Epithelial cell of prostate (primary cell): ENCODE measurements at regions not wholly inside any gene's neighbourhood (a gene's known extent, or its start where the extent isn't known, plus 50 kb on each side); places are given as distances from the start of the nearest gene placed in this dataset.
"Not testable (repeated sequence)": the region's sequence is repeated elsewhere in the genome, so short reads cannot be mapped to it uniquely, and the experiment has no call there.

Experiments used
- DNase-seq: peaks from one replicate; pipeline ENCODE4 v3.0.0-alpha.2; 2011; ENCODE audit warnings: low read depth, low spot score
- H3K27ac ChIP-seq: fragments of 450-650 bp; 2 replicates; pipeline ENCODE4 v1.5.1; 2017; ENCODE audit warnings: mild to moderate bottlenecking

DNA sequence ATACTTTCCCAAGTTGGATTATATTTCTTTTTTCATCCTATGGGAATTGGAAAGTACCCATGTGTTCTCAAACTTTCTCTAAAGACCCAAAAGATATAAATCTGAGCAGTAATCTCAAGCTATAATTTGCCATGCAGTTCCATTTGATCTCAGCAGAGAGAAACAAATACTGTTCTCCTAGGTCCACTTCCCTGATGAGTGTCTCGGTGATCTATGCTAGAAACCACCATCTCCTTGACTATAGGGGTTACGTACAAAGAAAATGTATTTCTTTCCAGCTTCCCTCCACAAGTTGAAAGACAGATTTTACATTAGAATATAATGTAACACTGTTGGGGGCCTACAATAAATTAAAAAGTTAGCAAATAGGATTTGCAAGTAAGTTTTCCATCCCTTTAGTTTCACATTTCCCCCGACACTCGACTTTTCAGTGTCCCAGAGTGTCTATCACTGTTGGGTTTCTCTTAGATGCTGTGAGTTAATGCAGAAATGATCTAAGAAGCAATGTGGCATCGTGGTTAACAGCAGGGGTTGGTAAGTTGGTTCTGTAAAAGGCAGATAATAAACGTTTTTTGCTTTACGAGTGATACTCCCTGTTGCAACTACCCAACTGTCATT is 465.1 kb upstream of the CFAP20DC start:
- no peak overlapping the region for H3K27ac ChIP-seq
- DNase-seq, result no peak

DNA sequence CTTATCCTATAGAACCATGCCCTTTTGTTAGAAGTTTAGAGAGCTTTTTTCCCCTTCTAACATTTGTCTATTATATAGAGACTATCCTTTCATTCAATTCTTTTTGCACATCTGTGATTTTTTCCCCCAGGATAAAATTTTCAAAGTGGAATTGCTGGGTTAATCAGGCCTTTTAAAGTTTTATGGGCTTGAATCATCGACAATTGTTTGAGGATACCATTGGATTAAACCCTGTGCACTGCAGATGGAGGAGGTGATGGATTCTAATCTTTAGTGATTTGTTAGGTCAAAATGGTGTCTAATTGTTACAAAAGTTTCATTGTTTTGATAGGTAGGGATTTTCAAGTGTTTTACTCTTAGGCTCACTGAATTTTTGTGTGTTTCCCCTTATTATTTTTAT is 463.7 kb upstream of the CFAP20DC start:
- H3K27ac ChIP-seq, result no peak overlapping the region
- DNase-seq, result no peak

DNA sequence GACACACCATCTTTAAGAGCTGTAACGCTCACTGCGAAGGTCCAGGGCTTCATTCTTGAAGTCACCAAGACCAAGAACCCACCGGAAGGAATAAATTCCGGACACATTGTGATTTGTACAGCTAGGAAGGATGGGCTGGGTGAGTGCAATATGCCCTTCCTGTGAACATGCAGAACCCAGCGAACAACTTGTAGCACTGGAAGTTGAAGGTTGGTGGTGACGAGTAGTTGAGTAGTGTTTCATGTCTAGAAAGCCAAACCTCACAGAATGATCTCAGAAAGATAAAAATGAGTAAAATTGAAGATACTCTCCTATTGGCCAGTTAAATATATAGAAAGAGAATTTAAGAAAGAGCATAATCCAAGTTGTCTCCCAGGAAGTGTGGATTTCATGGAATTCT is 462.2 kb upstream of the CFAP20DC start:
- no peak overlapping the region for H3K27ac ChIP-seq
- DNase-seq, result no peak

DNA sequence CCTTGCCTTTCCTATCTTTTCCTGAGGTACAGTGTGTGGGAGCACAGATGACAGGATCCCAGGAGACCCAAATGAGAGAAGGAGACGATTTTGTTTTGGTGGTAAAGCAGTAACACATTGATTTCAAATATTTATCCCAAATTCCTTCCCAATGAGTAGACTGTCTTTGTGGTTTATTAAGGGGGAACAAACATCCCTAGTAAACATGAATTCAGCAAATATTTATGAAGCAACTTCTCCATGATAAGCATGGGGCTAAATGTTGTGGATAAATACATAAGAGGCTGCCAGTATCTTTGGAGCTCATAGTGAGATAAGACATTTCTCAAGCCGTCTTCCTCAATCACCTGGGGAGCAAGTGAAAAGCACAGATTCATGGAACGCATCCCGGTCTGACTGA is 460.8 kb upstream of the CFAP20DC start:
- H3K27ac ChIP-seq, result no peak overlapping the region
- no peak for DNase-seq

DNA sequence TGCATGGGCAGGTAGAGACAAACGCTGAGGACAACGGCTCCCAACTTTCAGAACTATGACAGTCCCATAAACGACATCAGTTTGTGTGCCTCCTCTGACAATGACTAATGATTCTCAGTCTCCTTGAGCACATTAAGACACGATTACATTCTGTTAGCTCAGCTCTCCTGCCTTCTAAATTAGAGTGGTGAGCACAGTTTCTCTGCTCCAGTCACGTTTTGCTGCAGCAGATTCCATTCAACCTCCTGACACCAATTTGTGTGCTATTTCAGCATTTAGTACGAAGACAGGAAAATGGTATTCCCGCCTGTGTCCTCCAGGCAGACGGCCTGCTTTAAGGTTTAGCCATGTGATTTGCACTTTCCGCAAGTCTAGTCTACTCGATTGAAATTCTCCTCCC is 458.4 kb upstream of the CFAP20DC start:
- no peak for DNase-seq
- no peak overlapping the region for H3K27ac ChIP-seq

DNA sequence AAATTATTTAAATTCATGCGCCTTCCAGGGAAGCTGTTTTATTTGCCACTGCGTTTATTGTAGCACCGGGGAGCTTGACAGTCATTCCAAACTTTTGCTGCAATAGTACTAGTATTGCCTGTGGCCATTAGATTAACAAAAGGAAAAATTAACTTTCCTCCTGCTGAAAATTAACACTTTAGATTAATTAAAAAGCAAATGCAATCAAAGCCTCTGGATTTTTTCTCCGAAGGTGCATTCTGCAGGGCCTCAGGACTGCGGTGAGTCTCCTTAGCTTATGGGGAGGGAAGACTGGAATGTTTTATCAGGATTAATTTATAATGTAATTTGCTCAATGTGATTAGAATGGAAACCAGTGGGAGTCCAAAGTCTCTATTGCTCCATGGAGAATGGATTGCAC is 456.4 kb upstream of the CFAP20DC start:
- H3K27ac ChIP-seq, result no peak overlapping the region
- no peak for DNase-seq

DNA sequence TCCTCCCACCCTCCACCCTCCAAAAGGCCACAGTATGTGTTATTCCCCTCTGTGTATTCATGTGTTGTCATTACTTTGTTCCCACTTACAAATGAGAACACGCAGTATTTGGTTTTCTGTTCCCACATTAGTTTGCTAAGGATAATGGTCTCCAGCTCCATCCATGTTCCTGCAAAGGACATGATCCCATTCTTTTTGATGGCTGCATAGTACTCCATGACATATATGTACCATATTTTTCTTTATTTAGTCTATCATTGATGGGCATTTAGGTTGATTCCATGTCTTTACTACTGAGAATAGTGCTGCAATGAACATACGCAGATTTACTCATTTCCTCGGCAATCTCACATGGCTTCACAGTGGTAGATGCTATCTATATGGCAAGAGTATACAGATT is 453.6 kb upstream of the CFAP20DC start:
- no peak overlapping the region for H3K27ac ChIP-seq
- DNase-seq, result no peak

DNA sequence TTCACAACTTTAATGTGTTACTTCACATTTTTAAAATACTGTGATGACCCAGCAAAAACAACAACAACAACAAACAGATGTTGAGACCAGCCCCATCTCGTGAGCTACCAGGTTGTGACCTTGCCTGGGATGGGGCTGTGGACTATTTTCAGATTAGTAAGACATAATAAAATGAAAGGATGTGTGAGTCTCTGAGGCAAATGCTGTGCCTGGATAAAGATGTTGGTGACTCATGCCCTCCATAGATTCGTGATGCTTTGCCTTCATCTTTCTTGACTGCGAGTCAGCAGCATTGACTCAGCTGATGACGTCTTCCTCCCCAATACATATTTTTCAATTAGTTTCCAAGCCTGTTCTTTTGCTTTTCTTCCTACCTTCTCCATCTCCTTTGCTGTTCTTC is 453.0 kb upstream of the CFAP20DC start:
- DNase-seq, result peak; percentile 64

DNA sequence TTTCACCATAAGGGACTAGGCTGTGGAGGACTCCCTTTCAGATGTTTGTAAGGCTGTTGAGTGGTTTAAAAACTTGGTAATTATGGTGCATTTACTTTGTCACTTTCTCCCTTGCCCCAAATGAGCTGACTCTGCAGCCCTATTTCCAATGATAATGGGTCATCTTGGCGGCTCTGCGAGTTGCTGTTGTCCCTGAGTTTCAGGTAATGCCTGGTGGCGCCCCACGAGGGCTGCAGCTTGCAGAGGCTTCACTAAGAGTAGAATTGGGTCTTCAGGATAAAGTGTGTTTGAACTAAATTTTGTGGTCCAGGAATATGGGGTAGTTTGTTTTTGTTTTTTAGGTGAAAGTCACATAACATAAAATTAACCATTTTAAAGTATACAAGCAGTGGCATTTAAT is 450.1 kb upstream of the CFAP20DC start:
- DNase-seq, result no peak
- no peak overlapping the region for H3K27ac ChIP-seq

More for the DNA sequence above, 453.0 kb upstream of the CFAP20DC start:
- H3K27ac ChIP-seq, result no peak overlapping the region

DNA sequence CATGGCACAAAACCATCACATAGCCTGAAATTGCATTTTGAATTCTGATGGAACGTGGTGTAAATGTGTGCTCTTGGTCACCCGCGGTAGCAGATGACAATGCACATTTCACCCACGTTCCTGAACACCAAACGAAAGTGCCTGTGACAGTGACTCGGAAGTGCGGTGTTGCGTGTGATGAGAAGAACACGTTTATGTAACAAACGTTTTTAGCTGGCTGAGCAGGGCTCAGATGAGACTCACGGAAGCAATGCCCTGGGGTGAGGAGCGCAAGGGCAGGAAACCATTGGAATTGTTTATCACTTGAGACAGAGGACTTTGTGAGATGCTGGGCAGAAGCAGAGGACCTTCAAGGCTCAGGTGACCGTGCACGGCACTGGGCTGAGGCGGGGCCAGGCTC is 449.2 kb upstream of the CFAP20DC start:
- no peak for DNase-seq
- H3K27ac ChIP-seq, result no peak overlapping the region

DNA sequence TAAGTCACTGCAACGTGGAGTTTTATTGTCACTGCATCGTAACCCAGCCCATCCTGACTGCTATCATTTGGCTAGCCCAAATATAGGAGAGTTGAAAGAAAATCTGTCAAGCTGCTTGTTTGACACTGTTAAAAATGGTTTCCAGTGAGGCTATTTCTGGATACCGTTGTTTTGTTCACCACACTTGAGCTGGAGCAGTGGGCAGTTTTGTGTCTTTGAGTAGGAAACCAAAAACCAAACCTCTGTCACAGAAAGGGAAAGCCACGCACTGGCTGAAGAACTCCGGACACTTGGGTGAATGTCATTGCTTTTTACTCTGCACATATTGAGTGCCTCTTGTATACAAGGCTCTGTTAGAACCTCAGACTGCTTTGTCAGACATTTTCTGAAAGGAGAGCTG is 446.4 kb upstream of the CFAP20DC start:
- no peak overlapping the region for H3K27ac ChIP-seq
- DNase-seq, result no peak

DNA sequence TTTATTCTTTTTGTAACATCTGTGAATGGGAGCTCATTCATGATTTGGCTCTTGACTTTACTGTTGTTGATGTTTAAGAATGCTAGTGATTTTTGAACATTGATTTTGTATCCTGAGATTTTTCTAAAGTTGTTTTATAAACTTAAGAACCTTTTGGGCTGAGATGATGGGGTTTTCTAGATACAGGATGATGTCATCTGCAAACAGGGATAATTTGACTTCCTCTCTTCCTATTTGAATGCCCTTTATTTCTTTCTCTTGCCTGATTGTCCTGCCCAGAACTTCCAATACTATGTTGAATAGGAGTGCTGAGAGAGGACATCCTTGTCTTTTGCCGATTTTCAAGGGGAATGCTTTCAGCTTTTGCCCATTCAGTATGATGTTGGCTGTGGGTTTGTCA is 445.1 kb upstream of the CFAP20DC start:
- DNase-seq, H3K27ac ChIP-seq: not testable (repeated sequence)

DNA sequence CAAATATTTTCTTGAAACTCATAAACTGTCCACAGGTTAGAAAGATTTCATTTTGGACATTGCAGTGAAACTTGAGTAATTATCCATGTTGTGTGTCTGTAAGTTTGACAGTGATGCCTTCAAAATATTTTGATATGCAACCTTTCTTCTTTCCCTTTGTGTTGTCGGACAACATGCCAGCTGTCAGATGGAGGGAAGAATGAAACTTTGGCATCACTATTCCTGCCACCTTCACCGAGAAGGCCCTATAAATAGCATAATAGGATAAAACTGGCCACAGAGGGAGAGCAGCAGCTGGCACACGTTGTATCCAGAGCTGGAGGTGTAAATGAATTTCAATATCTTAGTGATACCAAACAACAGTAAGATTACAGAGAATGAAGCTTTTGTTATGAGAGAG is 436.7 kb upstream of the CFAP20DC start:
- H3K27ac ChIP-seq, result no peak overlapping the region
- DNase-seq, result no peak

DNA sequence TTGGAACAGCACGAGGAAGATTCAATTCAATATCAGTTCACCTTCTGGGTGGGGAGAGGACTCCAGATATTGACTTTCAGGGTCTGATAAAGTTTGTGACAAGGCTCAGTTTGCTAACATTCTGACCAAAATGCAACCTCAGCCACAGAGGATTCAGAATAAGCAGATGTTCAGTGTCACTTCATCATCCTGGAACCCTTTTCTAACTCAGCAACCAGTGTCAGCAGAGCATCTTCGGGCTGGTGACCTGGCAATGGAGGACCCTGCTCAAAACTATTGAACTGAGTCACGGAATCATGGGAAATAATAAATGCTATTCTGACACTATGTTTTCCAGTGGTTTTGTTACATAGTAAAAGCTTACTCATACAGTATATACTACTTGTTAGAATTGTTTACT is 433.4 kb upstream of the CFAP20DC start:
- DNase-seq, result no peak
- no peak overlapping the region for H3K27ac ChIP-seq

DNA sequence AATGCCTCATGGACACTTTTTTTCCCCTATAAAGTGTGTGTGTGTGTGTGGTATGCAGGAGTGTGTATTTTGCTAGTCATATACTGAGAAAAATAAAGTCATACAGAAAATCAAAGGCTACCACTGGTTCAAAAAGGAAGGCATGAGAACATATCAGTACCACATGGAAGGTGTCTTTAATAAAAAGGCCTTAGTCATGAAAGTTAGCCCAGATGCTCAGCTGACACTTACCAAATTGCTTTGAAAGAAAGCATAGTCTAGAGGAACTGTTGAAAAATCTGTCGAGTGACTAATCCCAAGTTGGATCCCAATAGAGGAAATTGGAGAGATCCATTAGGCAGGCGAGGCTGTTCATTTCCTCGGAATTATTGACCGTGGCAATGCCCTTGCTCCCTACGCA is 432.9 kb upstream of the CFAP20DC start:
- DNase-seq, result no peak
- no peak overlapping the region for H3K27ac ChIP-seq

DNA sequence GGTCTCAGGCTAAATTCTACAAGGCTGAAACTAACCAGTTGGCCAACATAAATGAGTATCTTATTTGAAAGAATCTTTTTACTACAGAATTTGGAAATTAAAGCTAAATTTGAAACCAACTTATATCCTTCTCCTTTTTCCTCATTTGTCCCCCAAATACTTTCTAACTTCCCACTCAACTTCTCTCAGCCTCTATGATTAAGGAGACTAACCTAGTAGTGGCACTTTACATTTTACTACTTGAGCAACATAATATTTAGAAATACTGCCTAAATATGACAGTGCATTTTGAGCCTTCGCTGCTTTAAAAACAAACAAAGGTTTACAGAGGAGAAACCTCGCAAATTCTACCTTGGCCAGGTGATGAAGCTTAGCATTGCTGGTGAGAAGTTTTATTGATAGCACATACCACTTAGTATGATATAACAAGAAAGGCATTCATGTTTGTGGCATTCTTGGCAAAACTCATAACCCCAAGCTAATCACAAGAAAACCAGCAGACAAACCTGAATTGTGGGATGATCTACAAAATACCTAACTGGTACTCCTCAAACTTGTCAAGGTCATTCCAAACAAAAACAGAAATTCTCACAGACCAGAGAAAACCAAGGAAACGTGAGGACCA is 432.1 kb upstream of the CFAP20DC start:
- no peak overlapping the region for H3K27ac ChIP-seq
- peak; percentile 44 for DNase-seq

DNA sequence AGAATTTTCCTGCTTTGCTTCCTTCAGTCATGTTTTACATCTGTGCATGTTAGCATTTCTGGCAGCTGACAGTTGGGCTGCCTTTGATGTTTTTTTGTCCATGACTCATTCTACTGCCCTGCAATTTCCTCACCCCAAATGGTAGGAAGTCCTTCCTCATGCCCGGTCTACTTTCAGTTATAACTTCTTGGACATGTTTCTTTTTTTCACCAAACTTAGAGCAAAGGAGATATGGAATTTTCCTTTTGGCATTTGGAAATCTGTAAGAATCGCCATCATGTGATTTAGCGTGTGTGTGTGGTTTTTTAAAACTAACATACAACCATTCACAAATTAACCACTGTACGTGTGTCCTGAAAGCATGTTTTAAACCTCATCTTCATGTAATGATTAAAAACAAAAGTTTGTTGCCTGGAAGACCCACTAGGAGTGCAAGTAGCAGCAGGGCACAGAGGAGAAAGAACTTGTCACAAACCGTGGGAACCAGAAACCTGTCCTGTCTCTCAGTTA is 430.7 kb upstream of the CFAP20DC start:
- H3K27ac ChIP-seq, result no peak overlapping the region
- DNase-seq, result peak; percentile 53

DNA sequence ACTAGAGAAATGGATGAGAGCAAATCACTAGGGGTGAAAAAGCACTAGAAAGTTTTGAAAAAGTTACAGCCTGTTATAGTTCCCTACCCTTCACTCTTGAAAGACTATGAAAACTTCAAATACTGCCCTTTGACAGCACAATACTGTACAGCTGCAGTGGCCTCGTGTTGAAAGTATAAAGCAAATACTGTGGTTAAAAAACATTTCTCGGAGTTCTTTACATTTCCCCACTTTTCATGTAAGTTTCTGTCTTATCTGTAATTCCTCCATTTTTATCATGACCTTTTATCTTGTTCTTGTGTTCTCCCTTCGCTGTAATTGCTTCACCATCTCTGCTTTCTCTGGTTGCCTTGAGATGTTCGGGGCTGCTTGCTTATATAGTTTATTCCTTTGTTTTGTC is 423.8 kb upstream of the CFAP20DC start:
- H3K27ac ChIP-seq, result no peak overlapping the region
- no peak for DNase-seq

DNA sequence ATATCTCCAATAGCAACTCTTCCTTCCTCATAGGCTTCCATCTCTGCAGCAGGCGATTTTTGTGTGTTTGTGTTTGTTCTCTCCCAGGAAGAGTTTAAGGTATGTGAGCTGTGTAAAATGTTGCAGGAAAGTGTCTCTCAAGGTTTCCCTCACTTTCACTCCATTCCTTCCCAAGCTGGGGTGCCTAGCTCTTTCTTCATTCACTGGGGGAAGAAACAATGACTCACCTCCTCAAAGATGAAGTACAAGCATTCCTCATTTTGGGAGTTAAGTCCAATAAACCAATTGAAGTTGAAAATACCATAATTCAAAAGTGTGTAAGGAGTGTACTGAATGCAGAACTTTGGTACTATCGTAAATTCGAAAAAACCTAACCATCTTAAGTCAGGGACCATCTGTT is 422.7 kb upstream of the CFAP20DC start:
- DNase-seq, result no peak
- H3K27ac ChIP-seq, result no peak overlapping the region

DNA sequence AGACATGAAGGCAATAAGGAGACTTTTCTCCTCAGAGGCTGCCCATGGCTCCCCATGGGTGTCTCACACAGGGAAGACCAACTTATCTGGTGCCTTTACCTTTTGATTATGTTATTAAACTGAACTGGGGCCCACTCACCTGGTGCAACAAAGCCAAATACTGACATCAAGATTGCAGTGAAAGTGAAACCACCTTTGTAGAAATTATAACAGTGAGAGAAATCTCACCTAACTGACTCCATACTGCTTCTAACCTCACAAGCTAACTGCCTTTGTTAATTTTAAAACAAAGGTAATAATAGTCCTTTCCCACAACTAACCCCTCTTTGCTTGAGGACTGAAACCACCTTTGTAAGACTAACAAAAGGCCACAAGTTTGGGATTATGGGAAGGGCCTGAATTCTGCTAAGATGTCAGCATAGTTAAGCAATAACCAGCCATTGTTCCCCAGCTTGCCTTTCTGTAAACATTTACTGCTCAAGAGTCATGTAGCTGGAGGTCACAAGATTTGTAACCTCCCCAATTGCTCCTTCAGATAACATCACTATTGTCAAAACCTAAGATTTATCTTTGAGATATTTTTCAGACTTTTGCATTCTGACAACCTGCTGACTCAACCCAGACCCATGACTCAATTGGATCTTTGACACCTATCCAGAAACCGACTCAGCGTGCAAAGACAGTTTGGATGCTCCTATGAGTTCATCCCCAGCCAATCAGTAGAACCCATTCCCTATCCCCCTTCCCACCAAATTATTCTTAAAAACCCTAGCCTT is 420.3 kb upstream of the CFAP20DC start:
- H3K27ac ChIP-seq, result peak overlapping the region; percentile 36
- DNase-seq, result peak; percentile 80

DNA sequence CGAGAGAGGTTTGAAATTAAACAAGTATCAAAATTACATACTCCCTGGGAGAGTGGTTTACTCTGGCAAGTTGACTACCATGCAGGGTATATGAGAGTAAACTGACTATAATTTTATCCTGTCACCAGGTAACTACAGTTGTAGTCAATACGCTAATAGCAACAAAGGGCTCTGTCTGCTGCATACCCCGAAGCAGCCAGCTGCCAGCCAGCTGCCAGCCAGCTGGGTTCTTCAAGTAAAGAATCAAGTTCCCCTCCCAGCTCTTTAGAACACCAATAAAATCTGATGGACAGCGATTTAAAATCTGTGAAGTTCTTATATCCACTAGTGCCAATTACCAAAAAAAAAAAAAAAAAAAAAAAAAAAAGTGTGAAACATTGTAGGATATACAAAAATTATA is 417.7 kb upstream of the CFAP20DC start:
- H3K27ac ChIP-seq, result no peak overlapping the region
- no peak for DNase-seq
